ENCODE measurements at regions not wholly inside any gene's neighbourhood (a gene's known extent, or its start where the extent isn't known, plus 50 kb on each side); places are given as distances from the start of the nearest gene placed in this dataset.
"Not testable (repeated sequence)": the region's sequence is repeated elsewhere in the genome, so short reads cannot be mapped to it uniquely, and the experiment has no call there.

GRCh38 chr4:86461849-86462248 lies 102.0 kb upstream of the MAPK10 start:
- WGBS, 2 experiments (ENCODE audit: insufficient coverage in 1 of 2, insufficient read length in 1 of 2): 90 to 92% methylated on average over 4 to 5 of the region's 5 CpGs

DNA sequence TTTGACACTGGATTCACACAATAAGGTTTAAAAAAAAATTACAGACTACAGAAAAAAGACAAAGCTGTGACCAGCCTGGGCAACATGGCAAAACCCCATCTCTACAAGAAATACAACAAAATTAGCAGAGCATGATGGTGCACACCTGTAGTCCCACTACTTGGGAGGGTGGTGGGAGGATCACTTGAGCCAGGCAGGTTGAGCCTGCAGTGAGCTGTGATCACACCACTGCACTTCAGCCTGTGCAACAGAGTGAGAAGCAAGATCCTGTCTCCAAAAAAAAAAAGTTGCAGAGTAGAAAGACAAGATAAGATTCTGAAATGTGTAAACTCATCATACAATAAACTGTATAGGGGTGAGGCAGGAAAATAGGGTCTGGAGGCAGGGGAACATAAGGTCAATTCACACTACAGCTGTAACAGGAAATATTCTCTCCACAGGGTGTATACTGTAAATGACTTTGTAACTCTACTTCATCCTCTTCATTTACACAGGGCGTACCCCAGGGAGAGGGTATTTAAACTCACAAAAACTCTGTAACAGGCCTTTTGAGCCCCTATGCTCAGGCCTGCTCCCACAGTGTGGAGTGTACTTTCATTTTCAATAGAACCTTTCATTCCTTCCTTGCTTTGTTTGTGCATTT lies 112.6 kb upstream of the MAPK10 start:
- peak overlapping the region; percentile 52 for H3K27ac ChIP-seq (ENCODE audit: low read depth, low read length)
- Mint-ChIP-seq H3K27ac (peak overlapping the region; percentile 76), H3K36me3 (ENCODE audit: low read depth) (peaks cover 8% of the 10 kb centered on the region), H3K4me1 (peaks cover 29% of the 10 kb centered on the region), H3K27me3 (ENCODE audit: insufficient read depth) (no peaks in the 10 kb centered on the region), H3K9me3 (no peaks in the 10 kb centered on the region), H3K4me3 (no peak overlapping the region)
- 50 to 88% methylated on average over 1 of the region's 1 CpG for WGBS, 2 experiments (ENCODE audit: insufficient coverage in 1 of 2, insufficient read length in 1 of 2)
- peak overlapping the region; percentile 66 for H3K4me3 ChIP-seq (ENCODE audit: low read length)
- H3K4me1 ChIP-seq (ENCODE audit: control insufficient read depth, insufficient read depth, low read length): peaks cover 4% of the 10 kb centered on the region
- H3K36me3 ChIP-seq (ENCODE audit: control insufficient read depth, insufficient read depth, low read length): peaks cover 2% of the 10 kb centered on the region
- no peaks in the 10 kb centered on the region for H3K27me3 ChIP-seq (ENCODE audit: control insufficient read depth, insufficient read depth, low read length, poor library complexity, severe bottlenecking)
- no peaks in the 10 kb centered on the region for H3K9me3 ChIP-seq (ENCODE audit: control insufficient read depth, low read length)
- no peak for TF ChIP-seq CTCF (conservative IDR thresholded peaks at IDR 0.05)
- H3K9ac ChIP-seq (ENCODE audit: extremely low read depth, low read length, poor library complexity, severe bottlenecking): no peak overlapping the region
- DNase-seq: no peak

More at GRCh38 chr4:86461849-86462248, 102.0 kb upstream of the MAPK10 start:
- no peak for TF ChIP-seq CTCF (conservative IDR thresholded peaks at IDR 0.05)
- Histone ChIP-seq H3K9me3 (ENCODE audit: control insufficient read depth, low read length) (peaks cover 44% of the 10 kb centered on the region), H3K36me3 (ENCODE audit: control insufficient read depth, insufficient read depth, low read length) (peaks cover 11% of the 10 kb centered on the region), H3K27me3 (ENCODE audit: control insufficient read depth, insufficient read depth, low read length, poor library complexity, severe bottlenecking) (no peaks in the 10 kb centered on the region), H3K4me1 (ENCODE audit: control insufficient read depth, insufficient read depth, low read length) (peaks cover 3% of the 10 kb centered on the region), H3K27ac (ENCODE audit: low read depth, low read length) (no peak overlapping the region), H3K9ac (ENCODE audit: extremely low read depth, low read length, poor library complexity, severe bottlenecking) (no peak overlapping the region), H3K4me3 (ENCODE audit: low read length) (peak overlapping the region; percentile 64)
- no peak overlapping the region for H3K27ac Mint-ChIP-seq
- H3K4me3 Mint-ChIP-seq: no peak overlapping the region
- no peaks in the 10 kb centered on the region for H3K27me3 Mint-ChIP-seq (ENCODE audit: insufficient read depth)
- DNase-seq: no peak
- H3K9me3 Mint-ChIP-seq: peaks cover 57% of the 10 kb centered on the region
- peaks cover 17% of the 10 kb centered on the region for H3K4me1 Mint-ChIP-seq
- peaks cover 69% of the 10 kb centered on the region for H3K36me3 Mint-ChIP-seq (ENCODE audit: low read depth)

- H3K4me1 ChIP-seq (ENCODE audit: control insufficient read depth, insufficient read depth, low read length): peaks cover 21% of the 10 kb centered on the region
- not testable (repeated sequence) for H3K27ac ChIP-seq (ENCODE audit: low read depth, low read length); DNase-seq; H3K9me3 ChIP-seq (ENCODE audit: control insufficient read depth, low read length); H3K27ac Mint-ChIP-seq; H3K36me3 Mint-ChIP-seq (ENCODE audit: low read depth); H3K9me3 Mint-ChIP-seq; H3K4me3 ChIP-seq (ENCODE audit: low read length); H3K27me3 ChIP-seq (ENCODE audit: control insufficient read depth, insufficient read depth, low read length, poor library complexity, severe bottlenecking); H3K36me3 ChIP-seq (ENCODE audit: control insufficient read depth, insufficient read depth, low read length); H3K4me3 Mint-ChIP-seq; H3K9ac ChIP-seq (ENCODE audit: extremely low read depth, low read length, poor library complexity, severe bottlenecking); H3K27me3 Mint-ChIP-seq (ENCODE audit: insufficient read depth)
- peaks cover 19% of the 10 kb centered on the region for H3K4me1 Mint-ChIP-seq
- WGBS, 2 experiments (ENCODE audit: insufficient coverage in 1 of 2, insufficient read length in 1 of 2): 95 to 100% methylated on average over 4 of the region's 4 CpGs
Observed at GRCh38 chr4:86478151-86478550, 116.0 kb upstream of the PTPN13 start.

DNA sequence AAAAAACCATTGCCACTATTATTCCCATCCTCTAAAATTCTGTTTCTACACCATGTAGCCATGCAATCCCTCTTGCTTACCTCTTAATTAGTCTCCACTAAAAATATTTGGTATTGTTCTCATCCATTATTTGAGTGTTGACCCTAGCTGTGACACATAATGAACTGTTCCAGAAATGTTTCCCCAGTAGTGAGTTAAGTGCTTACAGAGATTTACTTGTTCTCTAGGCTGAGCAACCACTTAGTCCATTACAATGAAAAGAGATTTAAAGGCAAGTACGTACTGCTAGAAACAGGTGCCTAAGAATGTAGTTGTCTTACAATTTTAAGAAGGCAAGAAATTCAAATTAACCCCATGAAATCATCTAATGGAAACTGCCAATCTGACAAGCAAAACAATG lies 112.7 kb upstream of the PTPN13 start:
- Histone ChIP-seq H3K4me3 (ENCODE audit: low read length) (no peak overlapping the region), H3K9ac (ENCODE audit: extremely low read depth, low read length, poor library complexity, severe bottlenecking) (no peak overlapping the region), H3K27ac (ENCODE audit: low read depth, low read length) (peak overlapping the region; percentile 97), H3K27me3 (ENCODE audit: control insufficient read depth, insufficient read depth, low read length, poor library complexity, severe bottlenecking) (no peaks in the 10 kb centered on the region), H3K4me1 (ENCODE audit: control insufficient read depth, insufficient read depth, low read length) (peaks cover 26% of the 10 kb centered on the region), H3K9me3 (ENCODE audit: control insufficient read depth, low read length) (peaks cover 11% of the 10 kb centered on the region), H3K36me3 (ENCODE audit: control insufficient read depth, insufficient read depth, low read length) (no peaks in the 10 kb centered on the region)
- Mint-ChIP-seq H3K4me3 (no peak overlapping the region), H3K27ac (no peak overlapping the region), H3K36me3 (ENCODE audit: low read depth) (peaks cover 8% of the 10 kb centered on the region), H3K9me3 (peaks cover 7% of the 10 kb centered on the region), H3K27me3 (ENCODE audit: insufficient read depth) (no peaks in the 10 kb centered on the region), H3K4me1 (peaks cover 28% of the 10 kb centered on the region)
- 58% methylated on average over 1 of the region's 1 CpG; no CpG with 5 or more reads in 1 of the 2 experiments for WGBS, 2 experiments (ENCODE audit: insufficient coverage in 1 of 2, insufficient read length in 1 of 2)
- TF ChIP-seq CTCF (conservative IDR thresholded peaks at IDR 0.05): no peak
- DNase-seq: no peak
